HG02759 (cell line): ENCODE measurements at regions not wholly inside any gene's neighbourhood (a gene's known extent, or its start where the extent isn't known, plus 50 kb on each side); places are given as distances from the start of the nearest gene placed in this dataset.
"Not testable (repeated sequence)": the region's sequence is repeated elsewhere in the genome, so short reads cannot be mapped to it uniquely, and the experiment has no call there.

ENCODE experiments used
- ATAC-seq: cut with Tn5 transposase; IDR thresholded peaks from one replicate; pipeline ENCODE4 v1.9.1; 2021; ENCODE audit warnings: mild to moderate bottlenecking, moderate library complexity; ENCODE audit not compliant: unreplicated experiment

DNA sequence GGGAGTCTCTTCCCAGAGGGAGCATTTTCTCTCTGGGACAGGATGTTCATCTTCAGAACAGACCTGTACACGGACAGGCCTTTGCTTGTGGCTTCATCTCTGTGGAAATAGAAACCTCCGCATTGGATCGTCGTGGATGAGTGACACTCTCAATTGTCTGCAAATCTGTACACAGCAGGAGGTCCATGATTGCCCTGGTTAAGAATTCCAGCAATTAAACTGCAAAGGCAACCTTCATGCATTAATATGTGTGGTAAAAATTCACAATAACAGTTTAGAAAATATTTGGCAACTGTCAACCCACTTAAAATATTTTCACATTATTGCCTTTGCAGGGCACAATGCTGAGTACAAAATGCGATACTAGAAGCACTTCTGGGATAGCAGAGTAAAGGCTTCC, 149.8 kb upstream of the SFSWAP start:
- no peak for ATAC-seq

DNA sequence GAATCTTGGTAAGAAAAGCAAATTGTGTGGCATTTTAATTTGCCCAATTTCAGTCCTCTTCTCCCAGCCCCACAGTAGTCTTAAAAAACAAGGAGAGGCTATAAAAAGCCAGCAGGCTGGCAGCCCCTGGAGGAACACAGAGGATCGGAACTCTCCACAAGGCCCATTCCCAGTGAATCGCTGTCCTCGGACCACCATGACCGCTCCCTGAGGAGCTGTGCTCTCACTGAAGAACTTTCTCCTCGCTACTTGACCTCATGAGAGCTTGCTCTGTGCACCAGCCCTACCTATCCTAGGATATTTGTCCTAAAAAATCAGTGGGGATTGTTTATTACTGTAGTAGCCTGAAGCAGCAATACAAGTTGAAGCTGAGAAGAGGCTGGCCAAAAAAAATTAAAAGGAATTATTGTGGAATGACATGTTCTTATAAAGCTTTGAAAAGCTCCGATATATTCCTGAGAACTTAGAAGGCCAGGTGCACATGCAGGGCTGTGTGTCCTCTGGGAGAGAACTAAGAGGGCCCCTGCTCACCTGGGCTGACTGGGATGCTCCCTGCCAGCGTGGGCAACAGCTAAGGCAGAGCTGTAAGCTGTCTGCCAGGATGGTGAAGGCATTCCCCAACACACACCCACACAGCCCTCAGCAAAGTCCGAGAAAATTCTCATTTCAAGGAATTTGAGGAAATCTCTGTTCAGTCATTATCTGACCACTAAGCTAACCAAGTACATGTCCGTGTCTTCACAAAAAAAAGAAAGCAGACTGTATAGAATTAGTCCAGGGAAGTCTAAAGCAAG, 148.8 kb upstream of the SFSWAP start:
- ATAC-seq, result no peak

GRCh38 chr12:131564138-131564727, 146.7 kb upstream of the SFSWAP start:
- not testable (repeated sequence) for ATAC-seq

DNA sequence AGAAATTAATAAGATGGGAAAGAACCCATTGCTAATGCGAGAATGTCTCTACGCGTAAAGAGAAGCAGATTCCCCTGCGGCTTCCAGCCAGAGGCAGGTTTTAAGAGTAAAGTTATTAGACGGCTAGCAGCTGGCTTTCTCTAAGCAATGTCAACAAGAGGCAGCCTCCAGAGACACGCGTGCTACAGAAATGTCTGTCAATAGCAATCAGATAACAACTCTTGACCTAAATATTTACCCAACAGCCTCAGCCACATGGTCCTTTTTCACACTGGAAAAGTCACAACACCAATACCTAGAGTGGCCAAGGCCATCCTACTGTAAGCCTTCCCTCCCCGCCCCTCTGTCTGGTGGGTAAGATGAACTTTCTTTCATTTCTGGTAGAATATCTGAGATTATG, 146.0 kb upstream of the SFSWAP start:
- ATAC-seq, result no peak

DNA sequence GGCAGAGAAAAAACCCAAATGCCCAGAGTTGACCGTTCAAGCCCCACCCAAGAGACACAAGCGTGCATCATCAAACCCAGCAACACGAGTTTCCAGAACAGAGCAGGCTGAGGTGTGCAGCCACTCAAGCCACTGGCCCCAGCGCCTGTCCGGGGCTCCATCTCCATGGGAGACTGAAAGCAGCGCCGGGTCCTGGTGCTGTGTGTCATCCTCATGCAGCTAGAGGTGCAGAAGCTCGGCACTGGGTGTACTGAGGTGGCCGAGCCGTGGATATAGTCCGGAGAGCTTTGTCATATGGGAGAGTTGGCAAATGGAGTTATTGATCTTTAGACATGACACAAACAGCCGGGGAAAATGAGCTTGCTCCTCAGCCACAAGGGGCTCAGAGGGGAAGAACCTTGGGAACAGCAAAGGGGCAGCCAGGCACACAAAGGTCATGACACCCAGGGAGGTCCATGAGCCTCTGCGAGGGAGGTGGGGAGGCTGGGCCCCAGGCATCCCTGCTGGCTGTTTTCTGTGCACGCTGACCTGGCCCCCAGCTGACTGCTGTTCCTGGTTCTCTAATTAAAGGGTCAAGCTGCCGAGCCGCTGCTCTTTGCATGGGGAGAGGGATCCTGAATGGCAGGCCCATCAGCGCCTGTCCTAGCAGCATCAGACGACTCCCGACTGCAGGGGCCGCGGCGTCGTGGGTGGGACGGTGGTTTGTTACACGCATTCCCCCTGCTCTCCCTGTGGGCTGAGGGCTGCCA, 145.4 kb upstream of the SFSWAP start:
- no peak for ATAC-seq

- no peak for ATAC-seq
These were observed 142.6 kb upstream of the SFSWAP start for GRCh38 chr12:131568336-131568735.

DNA sequence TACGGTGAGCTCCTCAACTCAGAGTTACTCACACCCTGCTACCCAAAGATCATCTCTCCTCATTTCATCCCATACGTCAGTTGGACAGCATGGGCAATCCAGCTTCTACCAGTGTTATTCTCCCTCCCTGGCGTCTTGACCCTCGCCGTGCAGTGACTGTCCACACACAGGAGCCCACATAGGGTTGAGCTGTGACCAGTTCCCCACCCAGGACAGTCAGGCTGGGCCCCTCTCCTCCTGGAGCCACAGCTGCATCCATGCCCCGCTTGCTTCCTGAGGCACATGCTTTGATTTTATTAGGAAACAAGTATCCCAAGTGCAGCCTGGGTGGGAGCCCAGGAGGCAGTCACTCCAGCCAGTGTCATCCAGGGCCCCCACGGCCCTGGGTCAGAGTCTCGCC, 140.3 kb upstream of the SFSWAP start:
- no peak for ATAC-seq

DNA sequence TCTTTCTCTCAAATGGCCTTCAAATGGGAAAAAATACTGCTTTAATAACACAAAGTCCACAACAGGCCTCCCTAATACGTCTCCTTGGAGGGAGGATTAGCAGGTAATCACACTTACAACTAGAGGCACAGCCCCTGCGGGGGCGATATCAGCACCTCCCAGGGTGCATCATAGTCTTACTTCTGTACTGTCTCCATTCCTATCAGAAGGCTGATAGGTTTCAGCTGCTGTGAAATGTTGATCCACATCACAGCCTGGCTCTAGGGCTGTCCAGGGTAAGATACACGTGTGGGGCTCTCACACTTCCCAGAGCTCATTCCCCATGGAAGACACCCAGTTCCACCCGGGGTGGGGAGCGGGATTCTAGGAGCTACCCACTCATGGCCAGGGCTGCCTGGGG, 139.1 kb upstream of the SFSWAP start:
- ATAC-seq, result no peak

- no peak for ATAC-seq
These were observed 138.3 kb upstream of the SFSWAP start for GRCh38 chr12:131572626-131573025.

DNA sequence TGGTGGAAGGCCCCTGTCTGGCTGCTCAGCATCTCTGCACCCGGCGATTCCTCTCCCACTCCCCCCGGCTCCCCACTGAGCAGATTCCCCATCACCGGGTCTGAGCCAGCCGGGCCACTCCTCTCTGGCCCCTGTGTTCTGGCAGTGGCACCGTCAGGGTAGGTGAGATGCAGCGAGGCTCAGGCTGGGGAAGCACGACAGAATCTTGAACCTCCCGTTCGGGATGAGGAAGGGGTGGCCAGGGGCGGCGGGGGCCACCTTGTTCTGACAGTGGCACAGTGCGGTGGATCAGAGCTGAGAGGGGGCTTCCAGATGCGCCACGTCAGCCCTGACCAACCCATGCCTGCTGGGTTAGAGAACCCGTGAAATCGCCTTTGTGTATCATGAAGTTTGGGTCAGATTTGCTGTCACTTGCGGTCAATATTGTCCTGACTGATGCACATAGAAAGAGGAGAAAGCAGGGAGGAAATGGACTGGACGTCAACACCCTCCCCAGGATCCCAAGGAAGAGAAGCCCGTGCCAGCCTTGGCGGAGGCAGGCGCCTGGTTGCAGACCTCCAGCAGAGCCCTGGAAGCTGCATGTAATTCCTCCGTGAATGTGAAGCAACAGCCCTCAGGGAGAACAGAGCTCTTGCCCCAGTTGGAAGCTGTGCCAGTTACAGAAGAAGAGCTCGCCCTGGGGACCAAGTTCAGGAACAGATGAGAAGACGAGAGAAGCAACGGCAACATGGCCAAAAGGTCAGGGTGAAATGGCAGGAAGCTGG, 137.1 kb upstream of the SFSWAP start:
- no peak for ATAC-seq

GRCh38 chr12:131574395-131574771, 136.5 kb upstream of the SFSWAP start:
- no peak for ATAC-seq

GRCh38 chr12:131575371-131575770, 135.5 kb upstream of the SFSWAP start:
- no peak for ATAC-seq

GRCh38 chr12:131576734-131577133, 134.2 kb upstream of the SFSWAP start:
- not testable (repeated sequence) for ATAC-seq

DNA sequence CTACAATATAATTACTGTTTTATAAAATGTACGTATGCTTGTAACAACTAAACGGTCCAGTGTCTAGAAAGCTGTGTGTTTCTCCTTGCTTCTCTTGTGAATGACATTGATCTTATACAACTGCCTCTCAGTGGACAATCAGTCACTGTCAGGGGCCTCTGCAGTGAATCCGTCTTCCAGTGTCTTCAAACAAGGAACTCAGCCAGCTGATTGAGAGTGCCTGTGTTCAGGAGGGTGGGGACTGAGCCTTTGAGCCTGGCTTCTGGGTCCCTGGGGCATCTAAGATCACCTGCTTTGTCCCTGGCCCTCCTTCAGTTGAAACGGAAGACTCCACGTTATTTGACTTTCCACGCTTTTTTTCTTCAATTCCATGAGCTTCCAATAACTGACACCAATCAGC, 133.1 kb upstream of the SFSWAP start:
- no peak for ATAC-seq

- no peak for ATAC-seq
These were observed 131.9 kb upstream of the SFSWAP start for GRCh38 chr12:131578828-131579470.

DNA sequence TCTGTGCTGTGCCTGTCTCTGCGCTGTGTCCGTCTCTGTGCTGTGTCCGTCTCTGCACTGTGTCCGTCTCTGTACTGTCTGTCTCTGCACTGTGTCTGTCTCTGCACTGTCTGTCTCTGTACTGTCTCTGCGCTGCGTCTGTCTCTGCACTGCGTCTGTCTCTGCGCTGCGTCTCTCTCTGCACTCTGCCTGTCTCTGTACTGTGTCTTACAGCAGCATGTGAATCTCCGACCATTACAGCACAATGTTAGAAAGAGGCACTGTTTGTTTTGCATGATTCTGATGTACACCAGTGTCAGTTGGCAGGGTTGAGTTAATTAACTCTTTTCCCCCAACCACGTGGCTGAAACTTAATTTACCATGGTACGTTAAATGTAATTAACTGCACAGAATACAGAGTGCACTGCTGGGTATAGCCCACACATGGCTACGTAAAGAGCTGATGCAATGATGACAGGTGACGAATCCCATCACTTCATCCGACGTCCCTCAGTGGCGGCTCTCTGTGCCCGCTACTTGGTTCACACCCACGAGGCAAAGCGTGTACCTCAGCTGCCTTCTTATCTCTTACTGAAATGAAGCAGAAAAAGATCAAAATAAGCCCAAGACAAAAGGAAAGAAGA, 127.7 kb upstream of the SFSWAP start:
- ATAC-seq, result no peak

- ATAC-seq, result no peak
These were observed 124.6 kb upstream of the SFSWAP start for GRCh38 chr12:131586269-131586668.

- no peak for ATAC-seq
These were observed 124.1 kb upstream of the SFSWAP start for GRCh38 chr12:131586761-131587160.

DNA sequence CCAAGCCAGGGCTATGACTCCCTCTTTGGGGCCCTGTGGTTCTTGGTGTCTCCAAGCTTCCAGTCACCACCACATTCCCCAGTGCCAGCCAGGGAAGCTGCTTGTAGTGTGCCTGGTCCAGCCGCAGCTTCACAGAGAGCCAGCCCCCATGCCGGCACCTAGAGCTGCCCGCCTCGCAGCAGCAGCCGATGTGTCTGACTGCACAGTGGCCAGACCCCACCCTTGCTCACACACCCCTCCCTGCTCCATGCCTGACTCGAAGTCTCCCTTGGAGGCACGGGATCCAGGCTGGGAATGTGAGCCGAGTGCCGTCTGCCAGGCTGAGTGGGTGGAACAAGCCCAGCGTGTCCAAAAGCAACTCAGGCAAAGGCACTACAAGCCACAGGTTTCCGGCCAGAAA, 123.3 kb upstream of the SFSWAP start:
- ATAC-seq, result no peak

DNA sequence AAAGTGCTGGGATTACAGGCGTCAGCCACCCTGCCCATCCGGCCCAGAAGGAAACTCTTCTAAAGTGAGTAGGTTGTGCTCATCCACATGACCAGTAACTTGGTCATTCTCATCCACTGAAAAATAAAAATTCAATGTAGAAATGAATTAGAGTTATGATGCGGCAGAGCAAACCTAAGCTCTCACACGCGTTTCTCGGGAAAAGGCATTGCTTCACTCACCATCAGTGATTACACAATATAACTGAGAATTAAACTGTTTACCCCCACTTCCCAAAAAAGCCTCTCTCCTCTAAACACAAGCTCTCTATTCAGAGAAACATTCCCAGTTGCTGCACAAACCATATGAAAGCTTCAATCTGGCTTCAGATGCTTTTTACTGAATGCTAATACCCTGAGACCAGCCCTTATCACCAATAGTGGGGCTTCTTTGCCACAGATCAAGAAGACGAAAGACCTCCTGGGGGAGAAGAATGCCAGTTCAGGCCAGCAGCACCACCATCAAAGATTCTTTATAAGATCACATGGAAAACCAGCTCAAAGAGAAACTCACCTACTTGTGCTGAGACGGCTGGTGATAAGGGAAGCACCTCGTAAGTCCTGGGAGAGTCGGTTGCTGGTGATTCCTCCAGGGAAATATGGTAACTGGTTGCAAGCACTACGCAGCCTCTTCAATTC, 121.5 kb upstream of the SFSWAP start:
- ATAC-seq, result no peak
